Activated T-cell treated with anti-CD3 and anti-CD28 coated beads for 24 hours (primary cell): ENCODE measurements at regions not wholly inside any gene's neighbourhood (a gene's known extent, or its start where the extent isn't known, plus 50 kb on each side); places are given as distances from the start of the nearest gene placed in this dataset.

Experiments
- DNase-seq: peaks from one replicate; pipeline ENCODE4 v3.0.0-alpha.2; 2020; ENCODE audit warnings: low read depth

GRCh38 chr2:19235308-19235707 lies 123.1 kb downstream of the OSR1 start:
- DNase-seq = no peak

- no peak for DNase-seq
Measured at GRCh38 chr2:19232312-19232711, 126.1 kb downstream of the OSR1 start.

- DNase-seq = no peak
Measured at GRCh38 chr2:19231625-19232024, 126.8 kb downstream of the OSR1 start.

GRCh38 chr2:19230626-19231025 lies 127.8 kb downstream of the OSR1 start:
- DNase-seq = no peak

GRCh38 chr2:19228715-19229114 lies 129.7 kb downstream of the OSR1 start:
- no peak for DNase-seq

- DNase-seq = no peak
Measured at GRCh38 chr2:19228181-19228593, 130.2 kb downstream of the OSR1 start.

- no peak for DNase-seq
Measured at GRCh38 chr2:19226871-19227270, 131.6 kb downstream of the OSR1 start.

- DNase-seq = no peak
Measured at GRCh38 chr2:19226386-19226785, 132.0 kb downstream of the OSR1 start.

GRCh38 chr2:19225931-19226330 lies 132.5 kb downstream of the OSR1 start:
- DNase-seq = no peak

- DNase-seq = no peak
Measured at GRCh38 chr2:19225126-19225525, 133.3 kb downstream of the OSR1 start.

GRCh38 chr2:19224486-19224885 lies 133.9 kb downstream of the OSR1 start:
- DNase-seq = no peak

- no peak for DNase-seq
Measured at GRCh38 chr2:19224011-19224410, 134.4 kb downstream of the OSR1 start.

GRCh38 chr2:19219060-19219459 lies 139.4 kb downstream of the OSR1 start:
- no peak for DNase-seq

- no peak for DNase-seq
Measured at GRCh38 chr2:19218166-19218565, 140.3 kb downstream of the OSR1 start.

GRCh38 chr2:19216676-19217602 lies 141.5 kb downstream of the OSR1 start:
- no peak for DNase-seq

- no peak for DNase-seq
Measured at GRCh38 chr2:19216238-19216637, 142.2 kb downstream of the OSR1 start.

GRCh38 chr2:19214682-19215391 lies 143.6 kb downstream of the OSR1 start:
- DNase-seq = no peak

- DNase-seq = no peak
Measured at GRCh38 chr2:19209575-19210341, 148.7 kb downstream of the OSR1 start.

- DNase-seq = no peak
Measured at GRCh38 chr2:19208479-19209199, 149.8 kb downstream of the OSR1 start.

GRCh38 chr2:19207452-19207851 lies 151.0 kb downstream of the OSR1 start:
- no peak for DNase-seq

GRCh38 chr2:19205983-19206533 lies 152.4 kb downstream of the OSR1 start:
- no peak for DNase-seq

- DNase-seq = no peak
Measured at GRCh38 chr2:19203866-19204265, 154.6 kb downstream of the OSR1 start.
